NCI-H526 treated with DMSO at 0.1 percent for 48 hours (cell line): ENCODE measurements at regions not wholly inside any gene's neighbourhood (a gene's known extent, or its start where the extent isn't known, plus 50 kb on each side); places are given as distances from the start of the nearest gene placed in this dataset.
"Not testable (repeated sequence)": the region's sequence is repeated elsewhere in the genome, so short reads cannot be mapped to it uniquely, and the experiment has no call there.

Source experiments
- DNase-seq: peaks from one replicate; lab custom pipeline; 2025; lab: John Stamatoyannopoulos, UW

GRCh38 chr11:22920939-22921565 lies 60.8 kb upstream of the CCDC179 start:
- DNase-seq: peak; percentile 39

DNA sequence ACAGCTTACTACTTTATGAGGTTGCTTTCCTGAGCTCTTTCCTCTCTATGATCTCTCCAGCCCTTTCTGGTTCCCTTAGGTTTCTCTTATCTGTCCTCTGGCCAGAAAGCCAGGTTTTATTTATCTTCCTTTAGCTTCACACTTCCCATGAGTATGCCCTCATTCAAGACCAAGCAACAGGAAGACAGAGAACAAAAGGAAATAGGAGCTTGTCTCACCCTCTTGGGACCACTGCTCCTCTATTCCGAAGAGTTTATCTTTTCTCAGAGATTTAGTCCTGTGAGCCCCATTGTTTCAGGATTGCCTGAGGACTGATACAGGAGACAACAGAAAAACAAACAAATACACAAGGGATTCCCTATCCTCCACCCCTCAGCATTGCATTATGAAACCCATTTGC lies 62.4 kb upstream of the CCDC179 start:
- no peak for DNase-seq

DNA sequence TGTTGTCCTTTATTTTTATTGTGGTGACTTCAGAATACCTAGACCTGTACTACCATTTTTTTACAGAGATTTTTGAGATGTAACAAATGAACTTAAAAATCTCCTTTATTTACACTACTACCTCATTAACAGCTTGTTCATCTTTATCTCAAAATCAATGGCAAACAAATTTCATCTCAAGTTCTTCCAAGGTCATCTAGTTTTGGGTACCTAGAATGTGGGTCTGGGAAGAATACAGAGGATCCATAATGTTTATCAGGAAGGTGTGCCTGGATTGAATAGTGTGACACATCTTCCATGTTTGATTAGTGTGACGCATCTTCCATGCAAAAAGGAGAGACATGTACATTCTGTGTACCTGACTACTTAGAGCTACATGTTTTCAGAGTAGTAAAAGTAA lies 63.3 kb upstream of the CCDC179 start:
- no peak for DNase-seq

DNA sequence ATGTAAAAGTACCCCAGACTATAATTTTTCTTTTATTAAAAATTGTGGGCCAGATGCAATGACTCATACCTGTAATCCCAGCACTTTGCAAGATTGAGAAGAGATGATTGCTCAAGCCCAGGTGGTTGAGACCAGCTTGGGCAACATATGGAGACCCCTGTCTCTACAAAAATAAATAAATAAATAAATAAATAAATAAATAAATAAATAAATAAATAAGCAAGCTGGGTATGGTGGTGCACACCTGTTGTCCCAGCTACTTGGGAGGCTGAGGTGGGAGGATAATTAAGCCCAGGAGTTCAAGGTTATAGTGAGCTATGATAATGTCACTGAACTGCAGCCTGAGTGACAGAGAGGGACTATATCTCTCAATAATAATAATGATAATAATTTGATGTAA lies 66.1 kb upstream of the CCDC179 start:
- no peak for DNase-seq

GRCh38 chr11:22927793-22928192 lies 67.5 kb upstream of the CCDC179 start:
- DNase-seq: no peak

- DNase-seq: no peak
Measured at GRCh38 chr11:22928207-22928917, 68.1 kb upstream of the CCDC179 start.

DNA sequence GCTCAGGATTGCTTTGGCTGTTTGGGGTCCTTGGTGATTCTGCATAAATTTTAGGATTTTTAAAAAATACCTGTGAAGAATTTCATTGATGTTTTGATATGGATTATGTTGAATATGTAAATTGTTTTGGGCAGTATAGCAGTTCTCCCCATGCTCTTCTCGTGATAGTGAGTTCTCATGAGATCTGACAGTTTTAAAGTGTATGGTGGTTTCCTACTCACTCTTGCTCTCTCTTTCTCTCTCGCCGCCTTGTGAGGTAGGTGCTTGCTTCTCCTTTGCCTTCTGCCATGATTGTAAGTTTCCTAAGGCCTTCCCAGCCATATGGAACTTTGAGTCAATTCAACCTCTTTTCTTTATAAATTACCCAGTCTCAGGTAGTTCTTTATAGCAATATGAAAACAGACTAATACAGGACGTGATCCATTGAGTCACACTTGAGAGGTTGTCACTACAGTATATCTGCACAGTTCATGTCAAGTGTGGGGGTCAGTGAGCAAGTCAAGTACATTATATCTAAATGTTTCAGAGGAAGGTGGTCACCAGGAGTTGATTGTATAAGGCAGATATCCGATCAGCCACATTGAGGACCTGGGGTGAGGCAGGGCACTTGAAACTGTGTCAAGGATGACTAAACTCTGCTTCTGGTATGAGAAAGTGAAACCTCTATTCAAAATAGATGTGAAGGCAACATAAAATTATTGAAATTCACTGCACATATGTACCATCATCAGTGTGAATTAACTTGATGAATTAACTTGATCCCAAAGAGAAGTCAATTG lies 70.7 kb upstream of the CCDC179 start:
- DNase-seq: no peak

DNA sequence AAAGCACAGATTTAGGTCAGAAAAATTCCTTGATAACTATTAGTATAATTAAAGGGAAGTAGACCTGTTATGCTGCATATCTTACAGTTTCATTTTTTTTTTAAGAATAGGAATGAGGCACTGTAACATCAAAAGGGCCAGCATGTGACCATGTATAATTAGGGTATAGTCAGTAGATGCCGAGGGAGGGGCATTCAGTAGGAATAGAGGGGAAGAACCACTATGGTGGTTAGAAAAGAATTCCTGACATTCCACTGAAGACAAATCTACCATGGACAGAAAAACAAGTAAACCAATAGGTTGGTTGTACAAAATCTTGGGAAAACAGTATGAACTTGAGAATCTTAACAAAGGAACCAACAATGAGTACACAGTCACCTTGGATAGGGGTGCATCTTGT lies 78.4 kb upstream of the CCDC179 start:
- DNase-seq: no peak

DNA sequence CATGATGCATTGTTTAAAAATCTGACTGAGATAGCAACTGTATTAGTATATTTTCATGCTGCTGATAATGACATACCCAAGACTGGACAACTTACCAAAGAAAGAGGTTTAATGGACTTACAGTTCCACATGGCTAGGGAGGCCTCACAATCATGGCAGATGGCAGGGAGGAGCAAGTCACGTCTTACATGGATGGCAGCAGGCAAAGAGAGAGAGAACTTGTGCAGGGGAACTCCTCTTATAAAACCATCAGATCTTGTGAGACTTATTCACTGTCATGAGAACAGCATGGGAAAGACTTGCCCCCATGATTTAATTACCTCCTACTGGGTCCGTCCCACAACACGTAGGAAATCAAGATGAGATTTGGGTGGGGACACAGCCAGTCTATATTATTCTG lies 81.3 kb upstream of the CCDC179 start:
- DNase-seq: not testable (repeated sequence)

DNA sequence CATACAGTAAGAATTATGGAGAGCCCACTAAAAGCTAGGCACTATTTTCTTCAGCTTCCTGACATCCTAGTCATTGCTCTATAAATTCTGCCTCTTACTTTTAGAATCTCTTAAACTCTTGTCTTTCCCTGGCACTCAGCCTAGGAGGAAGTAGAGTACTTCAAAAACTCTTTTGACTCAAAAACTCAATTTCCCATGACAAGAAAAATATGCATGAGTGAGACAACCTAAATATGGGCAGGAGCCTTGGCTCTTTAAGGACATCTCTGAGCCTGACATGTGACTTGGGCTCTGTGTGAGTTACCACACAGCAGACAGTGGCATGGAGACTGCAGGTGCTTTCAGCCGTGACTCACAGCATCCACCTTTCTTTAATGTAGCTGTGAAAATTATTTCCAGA lies 97.5 kb upstream of the CCDC179 start:
- no peak for DNase-seq

DNA sequence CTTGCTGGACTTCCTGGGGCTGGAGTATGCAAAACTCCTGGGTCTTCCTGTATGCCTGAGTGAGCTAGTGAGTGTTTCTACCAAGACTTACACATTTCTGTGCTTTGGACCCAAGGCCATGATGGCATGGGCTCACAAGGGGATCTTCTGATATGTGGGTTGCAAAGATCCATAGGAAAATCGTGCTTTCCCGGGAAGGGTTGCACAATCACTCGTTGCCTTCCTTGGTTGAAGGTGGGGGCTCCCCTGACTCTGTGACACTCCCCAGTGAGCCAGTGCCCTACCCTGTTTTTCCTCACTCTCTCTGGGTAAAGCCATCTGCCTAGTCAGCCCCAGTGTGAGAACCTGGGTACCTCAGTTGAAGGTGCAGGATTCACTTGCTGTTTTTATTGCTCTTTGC lies 114.0 kb upstream of the CCDC179 start:
- no peak for DNase-seq

GRCh38 chr11:22976146-22976545 lies 115.9 kb upstream of the CCDC179 start:
- DNase-seq: no peak

- no peak for DNase-seq
Measured at GRCh38 chr11:22982903-22983302, 122.6 kb upstream of the CCDC179 start.

DNA sequence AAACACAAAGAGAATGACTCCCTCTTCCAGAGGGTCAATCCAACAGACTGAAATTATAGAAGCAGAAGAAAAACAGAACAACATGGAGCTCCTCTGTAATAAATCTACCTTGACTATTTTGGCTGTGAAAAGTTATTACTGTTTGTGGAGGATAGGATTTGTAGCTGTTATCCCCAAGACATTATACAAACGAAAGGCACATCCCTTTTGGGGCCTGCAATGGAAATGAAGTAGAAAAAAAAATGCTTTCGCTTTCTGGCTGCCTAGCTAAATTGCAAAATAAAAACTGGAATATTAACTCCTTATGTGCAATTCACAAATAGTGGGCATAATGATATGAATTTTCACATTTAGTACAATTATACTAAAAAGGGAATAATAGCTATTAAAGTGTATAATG lies 123.8 kb upstream of the CCDC179 start:
- DNase-seq: no peak

GRCh38 chr11:22989371-22989770 lies 129.1 kb upstream of the CCDC179 start:
- DNase-seq: no peak

- no peak for DNase-seq
Measured at GRCh38 chr11:22991196-22991595, 130.9 kb upstream of the CCDC179 start.

DNA sequence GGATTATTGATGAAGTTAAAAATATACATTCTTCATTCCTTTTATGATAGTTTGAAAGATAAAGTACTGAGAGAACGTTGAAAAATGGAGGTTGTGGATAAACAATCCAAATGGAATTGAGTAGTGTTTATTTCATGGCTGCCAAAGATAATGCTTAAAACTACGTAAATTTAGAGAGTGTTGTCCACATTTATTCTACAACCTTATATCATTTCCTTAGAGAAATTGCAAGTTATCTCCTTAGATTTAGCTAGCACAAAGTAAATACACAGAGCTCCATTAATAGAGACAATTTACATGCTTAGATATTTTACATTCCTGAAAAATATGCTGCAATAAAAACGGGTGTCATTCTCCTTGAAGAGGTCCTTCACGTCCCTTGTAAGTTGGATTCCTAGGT lies 146.5 kb upstream of the CCDC179 start:
- no peak for DNase-seq

GRCh38 chr11:23010790-23011335 lies 150.6 kb upstream of the CCDC179 start:
- no peak for DNase-seq

DNA sequence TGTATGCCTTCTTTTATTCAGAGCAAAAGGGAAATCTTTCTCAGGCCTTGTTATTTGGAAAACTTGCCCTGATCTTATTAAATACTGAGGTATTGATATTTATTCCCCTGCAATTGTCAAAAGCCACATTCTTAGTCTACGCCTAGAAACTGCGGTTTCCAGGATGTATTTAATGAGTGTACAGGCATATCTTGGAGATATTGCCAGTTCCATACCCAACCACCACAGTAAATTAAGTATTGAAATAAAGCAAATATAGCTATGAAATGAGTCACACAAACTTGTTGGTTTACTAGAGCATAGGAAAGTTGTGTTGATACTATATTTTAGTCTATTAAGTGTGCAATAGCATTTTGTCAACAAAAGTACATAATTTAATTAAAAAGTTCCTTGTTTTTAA lies 152.7 kb upstream of the CCDC179 start:
- DNase-seq: no peak

GRCh38 chr11:23013509-23013908 lies 153.2 kb upstream of the CCDC179 start:
- no peak for DNase-seq

GRCh38 chr11:23021287-23021863 lies 161.1 kb upstream of the CCDC179 start:
- no peak for DNase-seq

GRCh38 chr11:23022854-23023253 lies 162.6 kb upstream of the CCDC179 start:
- DNase-seq: no peak

DNA sequence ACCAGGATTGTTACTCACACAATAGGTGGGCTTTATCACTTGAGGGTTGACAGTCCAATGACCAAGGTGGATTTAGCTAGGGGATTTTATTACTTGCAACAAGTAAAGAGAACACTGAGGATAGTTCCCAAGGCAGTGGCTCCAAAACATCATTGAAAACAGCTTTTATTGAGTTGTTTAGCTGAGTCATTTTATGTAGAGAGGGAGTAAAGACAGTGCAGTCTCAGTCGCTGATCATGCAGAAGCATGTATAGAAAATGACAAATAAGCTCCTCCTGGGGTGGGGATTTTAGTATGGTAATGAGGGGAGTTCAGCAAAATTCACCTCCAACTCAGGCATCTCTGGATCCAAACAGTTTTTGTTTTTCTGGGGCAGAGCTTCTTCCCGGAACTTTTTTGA lies 163.0 kb upstream of the CCDC179 start:
- no peak for DNase-seq
